ENCODE measurements at regions not wholly inside any gene's neighbourhood (a gene's known extent, or its start where the extent isn't known, plus 50 kb on each side); places are given as distances from the start of the nearest gene placed in this dataset.

DNA sequence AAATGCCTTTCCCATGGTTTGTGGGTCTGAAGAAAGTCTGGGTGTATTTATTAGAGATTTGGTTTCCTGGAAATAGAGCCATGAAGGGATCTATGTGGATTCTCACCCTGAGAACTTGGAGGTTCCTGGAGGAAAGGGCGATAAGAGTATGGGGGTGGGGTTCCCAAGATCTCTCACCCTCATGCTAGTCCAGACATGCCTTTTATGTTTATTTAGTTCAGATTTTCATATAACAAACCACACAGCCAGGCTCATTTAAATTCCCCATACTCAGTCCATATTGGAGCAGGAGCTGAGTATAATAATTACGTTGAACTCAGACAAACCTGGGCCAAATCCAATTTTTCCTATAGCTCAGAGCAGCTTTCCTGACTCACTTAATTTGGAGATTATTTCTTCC, 566.6 kb downstream of the GOLGA6L6 start:
- TF ChIP-seq, protein P1, sequence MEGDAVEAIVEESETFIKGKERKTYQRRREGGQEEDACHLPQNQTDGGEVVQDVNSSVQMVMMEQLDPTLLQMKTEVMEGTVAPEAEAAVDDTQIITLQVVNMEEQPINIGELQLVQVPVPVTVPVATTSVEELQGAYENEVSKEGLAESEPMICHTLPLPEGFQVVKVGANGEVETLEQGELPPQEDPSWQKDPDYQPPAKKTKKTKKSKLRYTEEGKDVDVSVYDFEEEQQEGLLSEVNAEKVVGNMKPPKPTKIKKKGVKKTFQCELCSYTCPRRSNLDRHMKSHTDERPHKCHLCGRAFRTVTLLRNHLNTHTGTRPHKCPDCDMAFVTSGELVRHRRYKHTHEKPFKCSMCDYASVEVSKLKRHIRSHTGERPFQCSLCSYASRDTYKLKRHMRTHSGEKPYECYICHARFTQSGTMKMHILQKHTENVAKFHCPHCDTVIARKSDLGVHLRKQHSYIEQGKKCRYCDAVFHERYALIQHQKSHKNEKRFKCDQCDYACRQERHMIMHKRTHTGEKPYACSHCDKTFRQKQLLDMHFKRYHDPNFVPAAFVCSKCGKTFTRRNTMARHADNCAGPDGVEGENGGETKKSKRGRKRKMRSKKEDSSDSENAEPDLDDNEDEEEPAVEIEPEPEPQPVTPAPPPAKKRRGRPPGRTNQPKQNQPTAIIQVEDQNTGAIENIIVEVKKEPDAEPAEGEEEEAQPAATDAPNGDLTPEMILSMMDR (IDR thresholded peaks at IDR 0.05) = no peak
- TF ChIP-seq POLR2A (IDR thresholded peaks at IDR 0.05) = no peak
